ENCODE measurements at regions not wholly inside any gene's neighbourhood (a gene's known extent, or its start where the extent isn't known, plus 50 kb on each side); places are given as distances from the start of the nearest gene placed in this dataset.

GRCh38 chr22:48561676-48562075 is 1266.0 kb downstream of the BRD1 start:
- peaks cover 3% of the 10 kb centered on the region for H3K27me3 Mint-ChIP-seq (ENCODE audit: insufficient read depth, low read depth, poor library complexity)
- Histone ChIP-seq H2AFZ (no peak overlapping the region), H3K4me3 (no peak overlapping the region), H3K36me3 (ENCODE audit: insufficient read depth) (no peaks in the 10 kb centered on the region), H4K20me1 (replicated peaks; ENCODE audit: insufficient read depth) (no peaks in the 10 kb centered on the region), H3K79me2 (replicated peaks; ENCODE audit: insufficient read depth) (no peaks in the 10 kb centered on the region), H3K27me3 (ENCODE audit: insufficient read depth) (no peaks in the 10 kb centered on the region), H3K4me1 (ENCODE audit: insufficient read depth) (no peaks in the 10 kb centered on the region), H3K4me2 (no peak overlapping the region), H3F3A (replicated peaks; ENCODE audit: low read depth) (no peaks in the 10 kb centered on the region), H3K27ac (ENCODE audit: low read depth) (no peak overlapping the region), H3K9me2 (ENCODE audit: insufficient read depth) (0 out of 2 replicates have a peak, but pooled peaks cover 4% of the 10 kb centered on the region)
- 0 out of 3 replicates have a peak, but pooled peaks cover under 1% of the 10 kb centered on the region for H3K4me1 Mint-ChIP-seq
- H3K36me3 Mint-ChIP-seq (ENCODE audit: low read depth) = no peaks in the 10 kb centered on the region; the same call in 2 of the 3 replicates
- DNase-seq (ENCODE audit: low spot score) = no peak
- no peak for ATAC-seq
- no peak for TF ChIP-seq REST (IDR thresholded peaks at IDR 0.05; ENCODE audit: unreplicated experiment)
- no peak for TF ChIP-seq ZNF331 (CRISPR knock-in tag; IDR thresholded peaks at IDR 0.05; ENCODE audit: low read depth)
- no peak for TF ChIP-seq POLR2AphosphoS5 (IDR thresholded peaks at IDR 0.05; ENCODE audit: low read depth)
- H3K9me3 Mint-ChIP-seq = no peaks in the 10 kb centered on the region; the same call in 2 of the 3 replicates
- no peak overlapping the region for H3K4me3 Mint-ChIP-seq
- H3K27ac Mint-ChIP-seq = no peak overlapping the region

GRCh38 chr22:48560836-48561235 is 1266.8 kb downstream of the BRD1 start:
- TF ChIP-seq STAT1 (IDR thresholded peaks at IDR 0.05; ENCODE audit: unreplicated experiment) = no peak
- TF ChIP-seq ETS1 (IDR thresholded peaks at IDR 0.05) = no peak
- TF ChIP-seq EZH2phosphoT487 (IDR thresholded peaks at IDR 0.05; ENCODE audit: unreplicated experiment) = no peak
- no peak overlapping the region for H3K4me3 ChIP-seq
- H3K9me2 ChIP-seq (ENCODE audit: insufficient read depth) = 0 out of 2 replicates have a peak, but pooled peaks cover under 1% of the 10 kb centered on the region
- no peak for ATAC-seq
- no peak overlapping the region for H3K27ac ChIP-seq (ENCODE audit: low read depth)
- H3F3A ChIP-seq (replicated peaks; ENCODE audit: low read depth) = no peaks in the 10 kb centered on the region
- no peaks in the 10 kb centered on the region for H3K79me2 ChIP-seq (replicated peaks; ENCODE audit: insufficient read depth)
- H3K4me3 Mint-ChIP-seq = no peak overlapping the region
- DNase-seq (ENCODE audit: low spot score) = no peak
- H3K4me1 ChIP-seq (ENCODE audit: insufficient read depth) = no peaks in the 10 kb centered on the region
- no peak overlapping the region; the same call in 1 of the 2 replicates for H3K27ac Mint-ChIP-seq
- no peaks in the 10 kb centered on the region for H4K20me1 ChIP-seq (replicated peaks; ENCODE audit: insufficient read depth)
- H2AFZ ChIP-seq = no peak overlapping the region
- H3K27me3 ChIP-seq (ENCODE audit: insufficient read depth) = no peaks in the 10 kb centered on the region
- no peaks in the 10 kb centered on the region; the same call in 2 of the 3 replicates for H3K36me3 Mint-ChIP-seq (ENCODE audit: low read depth)
- no peaks in the 10 kb centered on the region for H3K4me1 Mint-ChIP-seq
- H3K36me3 ChIP-seq (ENCODE audit: insufficient read depth) = no peaks in the 10 kb centered on the region
- H3K4me2 ChIP-seq = no peak overlapping the region
- H3K27me3 Mint-ChIP-seq (ENCODE audit: insufficient read depth, low read depth, poor library complexity) = peaks cover 3% of the 10 kb centered on the region
- H3K9me3 Mint-ChIP-seq = no peaks in the 10 kb centered on the region; the same call in 2 of the 3 replicates

All from GM23338 (cell line).